Mononuclear cell (primary cell): ENCODE measurements at regions not wholly inside any gene's neighbourhood (a gene's known extent, or its start where the extent isn't known, plus 50 kb on each side); places are given as distances from the start of the nearest gene placed in this dataset.
"Not testable (repeated sequence)": the region's sequence is repeated elsewhere in the genome, so short reads cannot be mapped to it uniquely, and the experiment has no call there.

Experiments
- H3K27me3 ChIP-seq: 2 replicates; pipeline ENCODE4 v1.6.0; 2011; ENCODE audit warnings: low read length, control low read depth; ENCODE audit not compliant: insufficient read depth
- H3K4me1 ChIP-seq: 2 replicates; pipeline ENCODE4 v1.5.1; 2011; ENCODE audit warnings: mild to moderate bottlenecking, low read length, control low read depth; ENCODE audit not compliant: insufficient read depth
- H3K4me3 ChIP-seq: 2 replicates; pipeline ENCODE4 v1.5.1; 2011; ENCODE audit warnings: mild to moderate bottlenecking, low read length, moderate library complexity
- H3K9me3 ChIP-seq: 2 replicates; pipeline ENCODE4 v1.5.1; 2011; ENCODE audit warnings: low read depth, mild to moderate bottlenecking, control low read depth, low read length

GRCh38 chr11:129503646-129504045 lies 128.0 kb downstream of the BARX2 start:
- H3K4me1 ChIP-seq: no peaks in the 10 kb centered on the region
- H3K27me3 ChIP-seq: no peaks in the 10 kb centered on the region
- H3K4me3 ChIP-seq: no peak overlapping the region
- H3K9me3 ChIP-seq: peaks cover 7% of the 10 kb centered on the region

- Histone ChIP-seq H3K4me1 (no peaks in the 10 kb centered on the region), H3K9me3 (peaks cover 7% of the 10 kb centered on the region), H3K4me3 (no peak overlapping the region), H3K27me3 (no peaks in the 10 kb centered on the region)
Measured at GRCh38 chr11:129505266-129505665, 129.6 kb downstream of the BARX2 start.

- no peaks in the 10 kb centered on the region for H3K9me3 ChIP-seq
- H3K27me3 ChIP-seq: no peaks in the 10 kb centered on the region
- no peaks in the 10 kb centered on the region for H3K4me1 ChIP-seq
- H3K4me3 ChIP-seq: no peak overlapping the region
Measured at GRCh38 chr11:129508163-129508562, 132.5 kb downstream of the BARX2 start.

GRCh38 chr11:129528296-129528695 lies 152.6 kb downstream of the BARX2 start:
- Histone ChIP-seq H3K27me3 (no peaks in the 10 kb centered on the region), H3K4me1 (no peaks in the 10 kb centered on the region), H3K4me3 (no peak overlapping the region), H3K9me3 (peaks cover under 1% of the 10 kb centered on the region)

GRCh38 chr11:129530154-129530895 lies 154.7 kb downstream of the BARX2 start:
- peaks cover 7% of the 10 kb centered on the region for H3K9me3 ChIP-seq
- H3K27me3 ChIP-seq: no peaks in the 10 kb centered on the region
- no peak overlapping the region for H3K4me3 ChIP-seq
- no peaks in the 10 kb centered on the region for H3K4me1 ChIP-seq

GRCh38 chr11:129533395-129533794 lies 157.7 kb downstream of the BARX2 start:
- no peaks in the 10 kb centered on the region for H3K27me3 ChIP-seq
- peaks cover 7% of the 10 kb centered on the region for H3K9me3 ChIP-seq
- H3K4me3 ChIP-seq: no peak overlapping the region
- no peaks in the 10 kb centered on the region for H3K4me1 ChIP-seq

- Histone ChIP-seq H3K27me3 (no peaks in the 10 kb centered on the region), H3K4me1 (no peaks in the 10 kb centered on the region), H3K4me3 (no peak overlapping the region), H3K9me3 (peaks cover 7% of the 10 kb centered on the region)
Measured at GRCh38 chr11:129536338-129536737, 160.7 kb downstream of the BARX2 start.

GRCh38 chr11:129538323-129538722 lies 162.7 kb downstream of the BARX2 start:
- Histone ChIP-seq H3K9me3 (peaks cover 7% of the 10 kb centered on the region), H3K4me3 (no peak overlapping the region), H3K27me3 (no peaks in the 10 kb centered on the region), H3K4me1 (no peaks in the 10 kb centered on the region)

- Histone ChIP-seq H3K9me3 (no peaks in the 10 kb centered on the region), H3K27me3 (no peaks in the 10 kb centered on the region), H3K4me3 (no peak overlapping the region), H3K4me1 (no peaks in the 10 kb centered on the region)
Measured at GRCh38 chr11:129543515-129544290, 168.1 kb downstream of the BARX2 start.

GRCh38 chr11:129544691-129545090 lies 169.0 kb downstream of the BARX2 start:
- no peak overlapping the region for H3K4me3 ChIP-seq
- H3K27me3 ChIP-seq: no peaks in the 10 kb centered on the region
- no peaks in the 10 kb centered on the region for H3K9me3 ChIP-seq
- no peaks in the 10 kb centered on the region for H3K4me1 ChIP-seq

- no peaks in the 10 kb centered on the region for H3K4me1 ChIP-seq
Measured at GRCh38 chr11:129546266-129546665, 170.6 kb downstream of the BARX2 start.

GRCh38 chr11:129557421-129557820 lies 181.8 kb downstream of the BARX2 start:
- no peaks in the 10 kb centered on the region for H3K9me3 ChIP-seq
- no peak overlapping the region for H3K4me3 ChIP-seq
- H3K4me1 ChIP-seq: no peaks in the 10 kb centered on the region
- no peaks in the 10 kb centered on the region for H3K27me3 ChIP-seq

More at GRCh38 chr11:129546266-129546665, 170.6 kb downstream of the BARX2 start:
- Histone ChIP-seq H3K9me3 (no peaks in the 10 kb centered on the region), H3K27me3 (no peaks in the 10 kb centered on the region), H3K4me3 (no peak overlapping the region)

- no peaks in the 10 kb centered on the region for H3K9me3 ChIP-seq
- no peaks in the 10 kb centered on the region for H3K27me3 ChIP-seq
- no peak overlapping the region for H3K4me3 ChIP-seq
- no peaks in the 10 kb centered on the region for H3K4me1 ChIP-seq
Measured at GRCh38 chr11:129569007-129569406, 193.4 kb downstream of the BARX2 start.

GRCh38 chr11:129572667-129573066 lies 197.0 kb downstream of the BARX2 start:
- not testable (repeated sequence) for H3K4me1 ChIP-seq, H3K4me3 ChIP-seq, H3K9me3 ChIP-seq, H3K27me3 ChIP-seq

GRCh38 chr11:129573161-129573560 lies 197.5 kb downstream of the BARX2 start:
- no peaks in the 10 kb centered on the region for H3K27me3 ChIP-seq
- H3K4me3 ChIP-seq: no peak overlapping the region
- H3K9me3 ChIP-seq: no peaks in the 10 kb centered on the region
- H3K4me1 ChIP-seq: no peaks in the 10 kb centered on the region

GRCh38 chr11:129574431-129574830 lies 198.8 kb downstream of the BARX2 start:
- Histone ChIP-seq H3K4me3 (no peak overlapping the region), H3K27me3 (no peaks in the 10 kb centered on the region), H3K4me1 (no peaks in the 10 kb centered on the region), H3K9me3 (no peaks in the 10 kb centered on the region)
